AG04450 (cell line): ENCODE measurements at regions not wholly inside any gene's neighbourhood (a gene's known extent, or its start where the extent isn't known, plus 50 kb on each side); places are given as distances from the start of the nearest gene placed in this dataset.

Experiments used
- CTCF ChIA-PET: fragments of 300-600, 350-600 bp; formaldehyde crosslinking; extraction: SDS; loops from one replicate; lab custom pipeline; 2022; ENCODE audit warnings: antibody characterized with exemption, inconsistent platforms; lab: Charles Lee
- POLR2A ChIA-PET: fragments of 350-600 bp; formaldehyde crosslinking; extraction: SDS; loops from one replicate; lab custom pipeline; 2021; ENCODE audit warnings: antibody characterized with exemption, inconsistent platforms; lab: Yijun Ruan, JAX
- DNase-seq: peaks from one replicate; pipeline ENCODE4 v3.0.0-alpha.2; 2011; ENCODE audit warnings: low read depth, low spot score
- H3K27ac ChIP-seq: one replicate; pipeline ENCODE4 v1.5.1; 2012; ENCODE audit warnings: low read depth, low read length, control low read depth
- H3K27me3 ChIP-seq: one replicate; pipeline ENCODE4 v1.6.0; 2012; ENCODE audit warnings: low read length; ENCODE audit not compliant: control insufficient read depth, insufficient read depth
- H3K4me3 ChIP-seq: 2 replicates; pipeline ENCODE4 v1.5.1; 2011; ENCODE audit warnings: mild to moderate bottlenecking, low read depth, low read length, control low read depth
- H3K9me3 ChIP-seq: 2 replicates; pipeline ENCODE4 v1.5.1; 2012; ENCODE audit warnings: low read length; ENCODE audit not compliant: control insufficient read depth, insufficient read depth
- CTCF ChIP-seq: IDR thresholded peaks from 2 replicates; pipeline ENCODE4 v1.5.1; 2011; ENCODE audit warnings: low read depth, low read length, control low read depth, inconsistent platforms

- H3K9me3 ChIP-seq, result no peaks in the 10 kb centered on the region
- H3K27me3 ChIP-seq, result no peaks in the 10 kb centered on the region
- H3K4me3 ChIP-seq, result no peak overlapping the region
- no peak for TF ChIP-seq CTCF
- CTCF ChIA-PET, result no interaction called here
- no peak overlapping the region for H3K27ac ChIP-seq
- no peak for DNase-seq
- POLR2A ChIA-PET, result no interaction called here
Observed at GRCh38 chr5:130740047-130740569, 424.9 kb downstream of the HINT1 start.

GRCh38 chr5:130731839-130732238 is 433.2 kb downstream of the HINT1 start:
- DNase-seq, result no peak
- Histone ChIP-seq H3K27ac (no peak overlapping the region), H3K9me3 (peaks cover 5% of the 10 kb centered on the region; the same call in 1 of the 2 replicates), H3K4me3 (no peak overlapping the region), H3K27me3 (no peaks in the 10 kb centered on the region)
- no peak for TF ChIP-seq CTCF
- ChIA-PET CTCF (no interaction called here), POLR2A (no interaction called here)

- peaks cover 6% of the 10 kb centered on the region; the same call in 1 of the 2 replicates for H3K9me3 ChIP-seq
- DNase-seq, result no peak
- no peaks in the 10 kb centered on the region for H3K27me3 ChIP-seq
- H3K4me3 ChIP-seq, result no peak overlapping the region
- ChIA-PET POLR2A (no interaction called here), CTCF (no interaction called here)
- no peak for TF ChIP-seq CTCF
- no peak overlapping the region for H3K27ac ChIP-seq
Observed at GRCh38 chr5:130729541-130729940, 435.5 kb downstream of the HINT1 start.

DNA sequence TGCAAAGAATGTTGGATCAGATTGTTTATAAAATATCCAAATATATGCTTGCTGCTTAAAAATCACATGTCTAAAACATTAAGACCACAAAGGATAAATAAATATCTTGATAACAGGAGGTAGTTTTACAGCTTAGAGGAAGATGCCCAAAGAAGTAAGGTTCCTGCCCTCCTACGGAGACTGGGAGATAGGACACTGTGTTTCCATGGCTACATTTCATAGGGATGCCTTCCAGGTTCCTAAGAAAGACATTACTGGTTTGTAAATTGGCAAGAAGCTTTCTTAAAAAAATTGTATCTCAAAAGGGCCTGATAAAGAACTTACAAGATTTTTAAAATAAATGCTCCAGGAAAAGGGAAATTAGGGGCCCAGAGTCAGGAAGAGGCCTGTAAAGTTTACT is 437.2 kb downstream of the HINT1 start:
- no peak overlapping the region for H3K4me3 ChIP-seq
- no peak overlapping the region for H3K27ac ChIP-seq
- no peak for TF ChIP-seq CTCF
- H3K9me3 ChIP-seq, result peaks cover 6% of the 10 kb centered on the region; the same call in 1 of the 2 replicates
- ChIA-PET CTCF (no interaction called here), POLR2A (no interaction called here)
- no peaks in the 10 kb centered on the region for H3K27me3 ChIP-seq
- DNase-seq, result no peak

GRCh38 chr5:130724658-130725057 is 440.4 kb downstream of the HINT1 start:
- Histone ChIP-seq H3K9me3 (0 out of 2 replicates have a peak, but pooled peaks cover 8% of the 10 kb centered on the region), H3K27me3 (no peaks in the 10 kb centered on the region), H3K27ac (no peak overlapping the region), H3K4me3 (no peak overlapping the region)
- CTCF ChIA-PET, result no interaction called here
- TF ChIP-seq CTCF, result no peak
- no peak for DNase-seq
- POLR2A ChIA-PET, result no interaction called here
